Caco-2 (cell line): ENCODE measurements at regions not wholly inside any gene's neighbourhood (a gene's known extent, or its start where the extent isn't known, plus 50 kb on each side); places are given as distances from the start of the nearest gene placed in this dataset.

ENCODE experiments used
- BruUV-seq: library from RNA; stranded (reverse); fragments of 400-500 nt; replicated peaks from 2 replicates; lab custom pipeline; 2021; lab: Mats Ljungman, UMichigan
- CTCF ChIA-PET: fragments of 300-600 bp; sonication (Branson Sonifier 250); formaldehyde crosslinking; loops from one replicate; lab custom pipeline; 2022; ENCODE audit warnings: antibody characterized with exemption; lab: Charles Lee
- POLR2A ChIA-PET: fragments of 300-600 bp; sonication (Branson Sonifier 250); formaldehyde crosslinking; loops from one replicate; lab custom pipeline; 2022; ENCODE audit warnings: antibody characterized with exemption; lab: Charles Lee
- DNase-seq, 2 experiments: peaks; one replicate each; pipeline versions ENCODE4 v3.0.0 to v3.0.0-alpha.2; 2020 to 2022
- H3K27me3 ChIP-seq: replicated peaks from 2 replicates; pipeline ENCODE4 v1.6.0; 2011; ENCODE audit warnings: low read length; ENCODE audit not compliant: control insufficient read depth, insufficient read depth
- H3K36me3 ChIP-seq: 2 replicates; pipeline ENCODE4 v1.5.1; 2011; ENCODE audit warnings: low read length; ENCODE audit not compliant: control insufficient read depth, insufficient read depth
- H3K4me1 ChIP-seq: fragments of 250-450 bp; sonication (Bioruptor Pico); 2 replicates; pipeline ENCODE4 v1.5.1; 2020; ENCODE audit warnings: mild to moderate bottlenecking
- H3K4me3 ChIP-seq: 2 replicates; pipeline ENCODE4 v1.5.1; 2011; ENCODE audit warnings: low read depth, mild to moderate bottlenecking, control low read depth, low read length
- H3K9me3 ChIP-seq: fragments of 250-450 bp; sonication (Bioruptor Pico); 2 replicates; pipeline ENCODE4 v1.5.1; 2020; ENCODE audit warnings: mild to moderate bottlenecking, moderate library complexity
- H3K27ac Mint-ChIP-seq: one replicate; pipeline ENCODE4 v1.8.0; 2022; ENCODE audit warnings: mixed read lengths; ENCODE audit not compliant: unreplicated experiment
- H3K27me3 Mint-ChIP-seq: one replicate; pipeline ENCODE4 v1.8.0; 2022; ENCODE audit warnings: mixed read lengths; ENCODE audit not compliant: insufficient read depth, unreplicated experiment
- H3K36me3 Mint-ChIP-seq: one replicate; pipeline ENCODE4 v1.8.0; 2022; ENCODE audit warnings: mild to moderate bottlenecking, mixed read lengths; ENCODE audit not compliant: insufficient read depth, unreplicated experiment
- H3K4me1 Mint-ChIP-seq: one replicate; pipeline ENCODE4 v1.8.0; 2022; ENCODE audit warnings: low read depth, mixed read lengths; ENCODE audit not compliant: unreplicated experiment
- H3K4me3 Mint-ChIP-seq: one replicate; pipeline ENCODE4 v1.8.0; 2022; ENCODE audit warnings: mild to moderate bottlenecking, moderate library complexity, mixed read lengths; ENCODE audit not compliant: unreplicated experiment
- H3K9me3 Mint-ChIP-seq: one replicate; pipeline ENCODE4 v1.8.0; 2022; ENCODE audit warnings: mixed read lengths; ENCODE audit not compliant: unreplicated experiment
- intact Hi-C: fragments of 100-400 bp; cut with micrococcal nuclease; formaldehyde crosslinking; loops from one replicate; pipeline ENCODE4 v1.10.0; 2022; ENCODE audit not compliant: unreplicated experiment
- TF ChIP-seq, protein P1 (sequence below), 2 experiments: fragments of 200-600 bp in 1 of 2; IDR thresholded peaks; 1 replicate in 1 of 2; 2 replicates in 1 of 2; pipeline versions ENCODE4 v1.5.1 to v1.8.0; 2011 to 2022; ENCODE audit warnings: antibody characterized with exemption in 1 of 2, control low read depth in 1 of 2, inconsistent platforms in 1 of 2, low read depth in 1 of 2, low read length in 1 of 2, mild to moderate bottlenecking in 1 of 2, moderate library complexity in 1 of 2; ENCODE audit not compliant: insufficient read depth in 1 of 2, severe bottlenecking in 1 of 2, unreplicated experiment in 1 of 2

DNA sequence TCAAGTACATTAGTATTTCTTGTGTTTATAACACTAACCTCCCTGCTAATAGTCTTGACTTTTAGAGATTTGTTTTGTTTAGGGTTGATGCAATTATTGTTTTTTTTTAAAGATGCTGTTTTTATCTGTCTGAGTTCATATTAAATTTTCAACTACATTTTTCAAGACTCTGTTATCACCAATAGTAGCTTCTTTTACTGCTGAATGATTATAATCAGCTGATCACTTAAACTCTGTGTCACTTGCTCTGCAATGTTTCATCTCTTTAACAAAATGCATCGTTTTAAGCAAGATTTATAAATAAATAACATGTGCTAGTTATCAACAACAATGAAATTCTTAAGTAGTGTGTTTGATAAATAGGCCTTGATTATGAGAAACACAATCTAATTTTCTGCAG, 920.9 kb upstream of the PCDH20 start:
- TF ChIP-seq, protein P1, sequence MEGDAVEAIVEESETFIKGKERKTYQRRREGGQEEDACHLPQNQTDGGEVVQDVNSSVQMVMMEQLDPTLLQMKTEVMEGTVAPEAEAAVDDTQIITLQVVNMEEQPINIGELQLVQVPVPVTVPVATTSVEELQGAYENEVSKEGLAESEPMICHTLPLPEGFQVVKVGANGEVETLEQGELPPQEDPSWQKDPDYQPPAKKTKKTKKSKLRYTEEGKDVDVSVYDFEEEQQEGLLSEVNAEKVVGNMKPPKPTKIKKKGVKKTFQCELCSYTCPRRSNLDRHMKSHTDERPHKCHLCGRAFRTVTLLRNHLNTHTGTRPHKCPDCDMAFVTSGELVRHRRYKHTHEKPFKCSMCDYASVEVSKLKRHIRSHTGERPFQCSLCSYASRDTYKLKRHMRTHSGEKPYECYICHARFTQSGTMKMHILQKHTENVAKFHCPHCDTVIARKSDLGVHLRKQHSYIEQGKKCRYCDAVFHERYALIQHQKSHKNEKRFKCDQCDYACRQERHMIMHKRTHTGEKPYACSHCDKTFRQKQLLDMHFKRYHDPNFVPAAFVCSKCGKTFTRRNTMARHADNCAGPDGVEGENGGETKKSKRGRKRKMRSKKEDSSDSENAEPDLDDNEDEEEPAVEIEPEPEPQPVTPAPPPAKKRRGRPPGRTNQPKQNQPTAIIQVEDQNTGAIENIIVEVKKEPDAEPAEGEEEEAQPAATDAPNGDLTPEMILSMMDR (IDR thresholded peaks at IDR 0.05; ENCODE audit: insufficient read depth in 1 of 2, low read depth in 1 of 2, low read length in 1 of 2, severe bottlenecking in 1 of 2, unreplicated experiment in 1 of 2): no peak
- no peak overlapping the region for H3K4me3 Mint-ChIP-seq
- no peaks in the 10 kb centered on the region for H3K4me1 Mint-ChIP-seq
- ChIA-PET CTCF (no interaction called here), POLR2A (no interaction called here)
- Histone ChIP-seq H3K4me3 (no peak overlapping the region), H3K4me1 (no peaks in the 10 kb centered on the region), H3K27me3 (no peaks in the 10 kb centered on the region), H3K9me3 (no peaks in the 10 kb centered on the region), H3K36me3 (no peaks in the 10 kb centered on the region)
- H3K27ac Mint-ChIP-seq: no peak overlapping the region
- no peaks in the 10 kb centered on the region for H3K9me3 Mint-ChIP-seq
- no TSS peak for BruUV-seq
- H3K36me3 Mint-ChIP-seq: no peaks in the 10 kb centered on the region
- intact Hi-C loops: no loop called here
- no peak for DNase-seq
- H3K27me3 Mint-ChIP-seq: no peaks in the 10 kb centered on the region

DNA sequence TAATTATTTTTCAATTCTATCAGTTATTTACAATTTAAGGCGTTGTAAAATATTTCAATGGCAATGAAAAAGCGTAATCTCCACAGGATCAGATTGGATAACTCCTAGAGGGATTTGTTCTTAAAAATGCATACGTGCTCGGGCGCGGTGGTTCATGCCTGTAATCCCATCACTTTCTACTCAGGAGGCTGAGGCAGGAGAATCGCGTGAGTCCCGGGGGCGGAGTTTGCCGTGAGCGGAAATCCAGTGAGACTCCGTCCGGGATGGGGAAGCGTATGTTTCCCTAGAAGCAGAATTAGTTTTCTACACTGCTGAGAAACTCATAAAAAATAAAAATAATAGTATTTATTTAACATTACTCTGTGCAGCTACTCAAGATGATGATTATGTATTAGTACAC, 917.8 kb upstream of the PCDH20 start:
- POLR2A ChIA-PET: no interaction called here
- no TSS peak for BruUV-seq
- Mint-ChIP-seq H3K27me3 (peaks cover 5% of the 10 kb centered on the region), H3K4me1 (no peaks in the 10 kb centered on the region), H3K9me3 (no peaks in the 10 kb centered on the region), H3K4me3 (no peak overlapping the region), H3K36me3 (no peaks in the 10 kb centered on the region), H3K27ac (no peak overlapping the region)
- Histone ChIP-seq H3K36me3 (no peaks in the 10 kb centered on the region), H3K9me3 (no peaks in the 10 kb centered on the region), H3K27me3 (no peaks in the 10 kb centered on the region), H3K4me3 (no peak overlapping the region), H3K4me1 (no peaks in the 10 kb centered on the region)
- DNase-seq: no peak
- TF ChIP-seq, protein P1 (IDR thresholded peaks at IDR 0.05; ENCODE audit: insufficient read depth in 1 of 2, low read depth in 1 of 2, low read length in 1 of 2, severe bottlenecking in 1 of 2, unreplicated experiment in 1 of 2): no peak
- CTCF ChIA-PET: no interaction called here
- intact Hi-C loops: no loop called here

DNA sequence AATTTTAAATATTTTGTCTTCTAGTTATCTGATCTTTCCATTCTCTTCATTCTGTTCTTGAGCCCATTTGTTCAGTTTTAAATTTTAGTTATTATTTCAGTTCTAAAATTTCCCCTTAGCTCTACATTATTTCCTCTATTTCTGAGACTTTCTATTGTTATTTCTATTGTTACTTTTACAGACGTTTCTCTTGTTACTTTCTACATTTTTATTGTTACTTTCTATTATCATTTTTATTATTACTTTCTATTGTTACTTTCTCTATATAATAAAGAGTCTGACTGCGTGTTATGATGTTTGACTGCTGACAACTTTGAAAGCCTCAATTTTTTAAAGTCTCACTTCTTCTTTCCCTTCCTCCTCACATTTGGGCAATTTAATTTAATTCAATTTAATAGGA, 915.7 kb upstream of the PCDH20 start:
- no peaks in the 10 kb centered on the region for H3K9me3 Mint-ChIP-seq
- TF ChIP-seq, protein P1 (IDR thresholded peaks at IDR 0.05; ENCODE audit: insufficient read depth in 1 of 2, low read depth in 1 of 2, low read length in 1 of 2, severe bottlenecking in 1 of 2, unreplicated experiment in 1 of 2): no peak
- peaks cover 5% of the 10 kb centered on the region for H3K27me3 Mint-ChIP-seq
- H3K27ac Mint-ChIP-seq: no peak overlapping the region
- Histone ChIP-seq H3K27me3 (no peaks in the 10 kb centered on the region), H3K4me3 (no peak overlapping the region), H3K36me3 (no peaks in the 10 kb centered on the region), H3K4me1 (no peaks in the 10 kb centered on the region), H3K9me3 (no peaks in the 10 kb centered on the region)
- DNase-seq: no peak
- H3K4me3 Mint-ChIP-seq: no peak overlapping the region
- BruUV-seq: no TSS peak
- H3K4me1 Mint-ChIP-seq: no peaks in the 10 kb centered on the region
- ChIA-PET POLR2A (no interaction called here), CTCF (no interaction called here)
- intact Hi-C loops: no loop called here
- H3K36me3 Mint-ChIP-seq: no peaks in the 10 kb centered on the region
